Hepatocyte (in vitro differentiated cells): ENCODE measurements at regions not wholly inside any gene's neighbourhood (a gene's known extent, or its start where the extent isn't known, plus 50 kb on each side); places are given as distances from the start of the nearest gene placed in this dataset.
A peak's percentile ranks its signal among the peaks of the same experiment; 100 is the strongest.

Experiments
- EZH2 ChIP-seq: fragments of 200-600 bp; sonication (generic); IDR thresholded peaks from 2 replicates; pipeline ENCODE4 v1.6.1; 2016; ENCODE audit warnings: antibody characterized with exemption, mild to moderate bottlenecking, borderline replicate concordance
- EZH2phosphoT487 ChIP-seq: fragments of 200-600 bp; sonication (generic); IDR thresholded peaks from one replicate; pipeline ENCODE4 v1.6.1; 2018; ENCODE audit warnings: antibody characterized with exemption, mild to moderate bottlenecking, low read depth, moderate library complexity; ENCODE audit not compliant: unreplicated experiment, severe bottlenecking
- TF ChIP-seq, protein P1 (sequence below): fragments of 200-600 bp; sonication (generic); IDR thresholded peaks from 2 replicates; pipeline ENCODE4 v1.5.1; 2016; ENCODE audit warnings: antibody characterized with exemption, mild to moderate bottlenecking; ENCODE audit not compliant: poor library complexity

DNA sequence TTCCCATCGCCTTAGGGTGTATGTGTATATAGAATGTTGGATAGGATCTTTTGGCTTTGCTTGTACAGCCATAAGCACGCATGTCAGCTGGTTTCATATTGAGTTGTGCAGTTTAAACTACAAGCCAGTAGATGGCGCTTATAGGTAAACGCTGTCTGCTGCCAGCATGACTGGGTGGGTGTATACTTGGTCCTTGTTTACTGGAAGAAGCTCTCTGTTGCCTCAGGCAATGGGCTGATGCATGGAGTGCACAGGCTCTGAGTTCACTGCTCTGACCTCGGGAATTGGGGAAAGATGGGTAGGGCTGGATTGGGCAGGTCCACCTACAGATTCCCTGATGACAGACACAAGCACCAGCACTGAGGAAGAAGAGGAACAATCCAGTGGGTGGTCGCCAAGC, 831.5 kb downstream of the STIM2 start:
- TF ChIP-seq, protein P1, sequence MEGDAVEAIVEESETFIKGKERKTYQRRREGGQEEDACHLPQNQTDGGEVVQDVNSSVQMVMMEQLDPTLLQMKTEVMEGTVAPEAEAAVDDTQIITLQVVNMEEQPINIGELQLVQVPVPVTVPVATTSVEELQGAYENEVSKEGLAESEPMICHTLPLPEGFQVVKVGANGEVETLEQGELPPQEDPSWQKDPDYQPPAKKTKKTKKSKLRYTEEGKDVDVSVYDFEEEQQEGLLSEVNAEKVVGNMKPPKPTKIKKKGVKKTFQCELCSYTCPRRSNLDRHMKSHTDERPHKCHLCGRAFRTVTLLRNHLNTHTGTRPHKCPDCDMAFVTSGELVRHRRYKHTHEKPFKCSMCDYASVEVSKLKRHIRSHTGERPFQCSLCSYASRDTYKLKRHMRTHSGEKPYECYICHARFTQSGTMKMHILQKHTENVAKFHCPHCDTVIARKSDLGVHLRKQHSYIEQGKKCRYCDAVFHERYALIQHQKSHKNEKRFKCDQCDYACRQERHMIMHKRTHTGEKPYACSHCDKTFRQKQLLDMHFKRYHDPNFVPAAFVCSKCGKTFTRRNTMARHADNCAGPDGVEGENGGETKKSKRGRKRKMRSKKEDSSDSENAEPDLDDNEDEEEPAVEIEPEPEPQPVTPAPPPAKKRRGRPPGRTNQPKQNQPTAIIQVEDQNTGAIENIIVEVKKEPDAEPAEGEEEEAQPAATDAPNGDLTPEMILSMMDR = peak; percentile 47
- TF ChIP-seq EZH2 (no peak), EZH2phosphoT487 (no peak)
